Spleen (tissue), 7 donors: ENCODE measurements at regions not wholly inside any gene's neighbourhood (a gene's known extent, or its start where the extent isn't known, plus 50 kb on each side); places are given as distances from the start of the nearest gene placed in this dataset.

Experiments
- POLR2A ChIP-seq, 3 donors: fragments of 450-650 bp; IDR thresholded peaks; one replicate each; pipeline ENCODE4 v1.5.1; 2017; ENCODE audit warnings: antibody characterized with exemption in 3 of 3, mild to moderate bottlenecking in 1 of 3
- TF ChIP-seq, protein P1 (sequence below), 11 experiments: fragments of 200-600 bp in 7 of 11; fragments of 450-650 bp in 4 of 11; sonication (generic) in 4 of 11; IDR thresholded peaks in 8 of 11; conservative IDR thresholded peaks in 3 of 11; 1 replicate in 7 of 11; 2 replicates in 4 of 11; pipeline versions ENCODE4 v1.4.0 to v1.8.0; 2016 to 2021; ENCODE audit warnings: antibody characterized with exemption in 11 of 11, inconsistent platforms in 4 of 11, mild to moderate bottlenecking in 1 of 11
- donor health status: DM: no; HTN: no; CAD: no; lungs with moderate emphysema.
- donor health status: DM: no; HTN: no; CAD: no.
- donor health status: DM: no; HTN: no; CAD: no.

DNA sequence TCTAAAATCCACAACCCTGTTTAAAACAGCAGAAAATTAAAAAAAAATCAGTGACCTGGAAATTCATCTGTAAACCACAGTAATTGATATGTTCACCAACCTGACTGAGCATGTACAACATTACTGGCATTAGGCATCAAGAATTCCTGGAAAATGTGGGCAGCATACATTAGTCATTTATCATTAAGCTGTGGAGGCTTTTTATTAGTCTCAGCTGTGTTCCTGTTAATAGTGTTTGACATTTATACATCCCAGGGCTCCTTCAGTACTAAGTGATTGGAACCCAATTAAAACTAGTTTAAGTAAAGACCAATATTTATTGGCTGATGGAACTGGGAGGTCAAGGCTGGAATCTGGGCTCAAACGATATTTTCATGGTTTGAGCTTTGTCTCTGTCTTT is 227.3 kb upstream of the GIMD1 start:
- TF ChIP-seq, protein P1, sequence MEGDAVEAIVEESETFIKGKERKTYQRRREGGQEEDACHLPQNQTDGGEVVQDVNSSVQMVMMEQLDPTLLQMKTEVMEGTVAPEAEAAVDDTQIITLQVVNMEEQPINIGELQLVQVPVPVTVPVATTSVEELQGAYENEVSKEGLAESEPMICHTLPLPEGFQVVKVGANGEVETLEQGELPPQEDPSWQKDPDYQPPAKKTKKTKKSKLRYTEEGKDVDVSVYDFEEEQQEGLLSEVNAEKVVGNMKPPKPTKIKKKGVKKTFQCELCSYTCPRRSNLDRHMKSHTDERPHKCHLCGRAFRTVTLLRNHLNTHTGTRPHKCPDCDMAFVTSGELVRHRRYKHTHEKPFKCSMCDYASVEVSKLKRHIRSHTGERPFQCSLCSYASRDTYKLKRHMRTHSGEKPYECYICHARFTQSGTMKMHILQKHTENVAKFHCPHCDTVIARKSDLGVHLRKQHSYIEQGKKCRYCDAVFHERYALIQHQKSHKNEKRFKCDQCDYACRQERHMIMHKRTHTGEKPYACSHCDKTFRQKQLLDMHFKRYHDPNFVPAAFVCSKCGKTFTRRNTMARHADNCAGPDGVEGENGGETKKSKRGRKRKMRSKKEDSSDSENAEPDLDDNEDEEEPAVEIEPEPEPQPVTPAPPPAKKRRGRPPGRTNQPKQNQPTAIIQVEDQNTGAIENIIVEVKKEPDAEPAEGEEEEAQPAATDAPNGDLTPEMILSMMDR (IDR thresholded peaks at IDR 0.05 in 8 of 11, conservative IDR thresholded peaks at IDR 0.05 in 3 of 11) = no peak
- TF ChIP-seq POLR2A (IDR thresholded peaks at IDR 0.05) = no peak
